ENCODE measurements at regions not wholly inside any gene's neighbourhood (a gene's known extent, or its start where the extent isn't known, plus 50 kb on each side); places are given as distances from the start of the nearest gene placed in this dataset.

DNA sequence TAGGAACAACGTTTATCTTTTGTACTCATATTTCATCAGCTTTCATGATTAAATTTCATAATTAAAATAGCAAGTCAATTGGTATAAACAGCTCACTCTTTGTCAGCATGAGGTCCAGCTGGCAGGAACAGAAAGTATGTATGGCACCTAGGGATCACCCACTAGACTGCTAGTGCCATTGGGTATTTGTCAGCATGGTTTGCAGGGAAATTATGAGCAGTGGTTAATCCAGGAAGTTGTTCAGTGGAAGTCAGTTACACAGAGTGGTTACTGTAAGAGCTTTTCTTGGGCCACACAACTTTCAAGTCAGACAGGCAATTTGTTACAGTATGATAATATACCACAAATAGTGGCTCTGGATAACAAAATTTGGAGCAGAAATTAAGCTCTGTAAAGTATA is 340.3 kb upstream of the RGS6 start:
- TF ChIP-seq CTCF (IDR thresholded peaks at IDR 0.05 in 4 of 5, conservative IDR thresholded peaks at IDR 0.05 in 1 of 5) (no peak), POLR2A (IDR thresholded peaks at IDR 0.05) (no peak)

Measured in gastrocnemius medialis (tissue), 4 donors.